ENCODE measurements at regions not wholly inside any gene's neighbourhood (a gene's known extent, or its start where the extent isn't known, plus 50 kb on each side); places are given as distances from the start of the nearest gene placed in this dataset.

GRCh38 chr12:92034083-92034482 lies 111.6 kb downstream of the BTG1 start:
- Histone ChIP-seq H4K20me1 (ENCODE audit: insufficient read depth, low read length) (no peaks in the 10 kb centered on the region), H3K4me3 (ENCODE audit: low read length) (peak overlapping the region; percentile 62; the same call in 1 of the 2 replicates), H2AFZ (ENCODE audit: low read depth, low read length) (no peak overlapping the region), H3K27me3 (ENCODE audit: low read depth, low read length) (no peaks in the 10 kb centered on the region), H3K79me2 (ENCODE audit: low read length) (peaks cover 35% of the 10 kb centered on the region), H3K36me3 (replicated peaks; ENCODE audit: low read depth, low read length) (peaks cover 12% of the 10 kb centered on the region), H3K4me2 (ENCODE audit: low read length) (peak overlapping the region; percentile 86), H3K4me1 (ENCODE audit: low read length) (peaks cover 92% of the 10 kb centered on the region), H3K27ac (ENCODE audit: low read length) (peak overlapping the region; percentile 91), H3K9me3 (ENCODE audit: insufficient read depth, low read length) (peaks cover 5% of the 10 kb centered on the region; the same call in 1 of the 2 replicates), H3K9ac (ENCODE audit: low read length) (peak overlapping the region; percentile 71)
- TF ChIP-seq, protein P1, sequence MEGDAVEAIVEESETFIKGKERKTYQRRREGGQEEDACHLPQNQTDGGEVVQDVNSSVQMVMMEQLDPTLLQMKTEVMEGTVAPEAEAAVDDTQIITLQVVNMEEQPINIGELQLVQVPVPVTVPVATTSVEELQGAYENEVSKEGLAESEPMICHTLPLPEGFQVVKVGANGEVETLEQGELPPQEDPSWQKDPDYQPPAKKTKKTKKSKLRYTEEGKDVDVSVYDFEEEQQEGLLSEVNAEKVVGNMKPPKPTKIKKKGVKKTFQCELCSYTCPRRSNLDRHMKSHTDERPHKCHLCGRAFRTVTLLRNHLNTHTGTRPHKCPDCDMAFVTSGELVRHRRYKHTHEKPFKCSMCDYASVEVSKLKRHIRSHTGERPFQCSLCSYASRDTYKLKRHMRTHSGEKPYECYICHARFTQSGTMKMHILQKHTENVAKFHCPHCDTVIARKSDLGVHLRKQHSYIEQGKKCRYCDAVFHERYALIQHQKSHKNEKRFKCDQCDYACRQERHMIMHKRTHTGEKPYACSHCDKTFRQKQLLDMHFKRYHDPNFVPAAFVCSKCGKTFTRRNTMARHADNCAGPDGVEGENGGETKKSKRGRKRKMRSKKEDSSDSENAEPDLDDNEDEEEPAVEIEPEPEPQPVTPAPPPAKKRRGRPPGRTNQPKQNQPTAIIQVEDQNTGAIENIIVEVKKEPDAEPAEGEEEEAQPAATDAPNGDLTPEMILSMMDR (IDR thresholded peaks at IDR 0.05; ENCODE audit: low read depth, low read length) = no peak
- no peak for TF ChIP-seq EZH2phosphoT487 (IDR thresholded peaks at IDR 0.05; ENCODE audit: low read depth)

DNA sequence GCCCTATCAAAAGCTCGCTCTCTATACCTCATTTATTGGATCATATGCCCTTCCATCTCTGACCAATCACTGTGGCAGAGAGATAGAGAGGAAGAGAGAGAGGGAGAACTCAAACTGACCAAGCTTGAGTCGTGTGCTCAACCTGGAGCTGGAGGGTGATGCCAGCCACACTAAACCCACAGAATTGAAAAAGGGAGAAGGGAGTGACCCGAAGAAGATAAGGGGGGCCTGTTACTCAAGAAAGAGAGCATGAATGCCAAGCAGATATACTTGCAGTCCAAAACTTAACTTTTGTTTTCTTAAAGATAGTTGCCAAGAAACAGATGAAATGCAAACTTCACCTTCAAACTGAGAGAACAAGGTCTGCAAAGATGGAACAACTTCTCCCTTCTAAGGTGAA lies 112.7 kb downstream of the BTG1 start:
- TF ChIP-seq, protein P1 (IDR thresholded peaks at IDR 0.05; ENCODE audit: low read depth, low read length) = no peak
- no peak for TF ChIP-seq EZH2phosphoT487 (IDR thresholded peaks at IDR 0.05; ENCODE audit: low read depth)
- Histone ChIP-seq H2AFZ (ENCODE audit: low read depth, low read length) (no peak overlapping the region), H3K79me2 (ENCODE audit: low read length) (peaks cover 35% of the 10 kb centered on the region), H3K9ac (ENCODE audit: low read length) (no peak overlapping the region), H3K27me3 (ENCODE audit: low read depth, low read length) (no peaks in the 10 kb centered on the region), H3K27ac (ENCODE audit: low read length) (no peak overlapping the region), H3K4me3 (ENCODE audit: low read length) (no peak overlapping the region), H3K4me1 (ENCODE audit: low read length) (peaks cover 84% of the 10 kb centered on the region), H4K20me1 (ENCODE audit: insufficient read depth, low read length) (no peaks in the 10 kb centered on the region), H3K4me2 (ENCODE audit: low read length) (no peak overlapping the region), H3K36me3 (replicated peaks; ENCODE audit: low read depth, low read length) (peaks cover 12% of the 10 kb centered on the region), H3K9me3 (ENCODE audit: insufficient read depth, low read length) (peaks cover 5% of the 10 kb centered on the region; the same call in 1 of the 2 replicates)

DNA sequence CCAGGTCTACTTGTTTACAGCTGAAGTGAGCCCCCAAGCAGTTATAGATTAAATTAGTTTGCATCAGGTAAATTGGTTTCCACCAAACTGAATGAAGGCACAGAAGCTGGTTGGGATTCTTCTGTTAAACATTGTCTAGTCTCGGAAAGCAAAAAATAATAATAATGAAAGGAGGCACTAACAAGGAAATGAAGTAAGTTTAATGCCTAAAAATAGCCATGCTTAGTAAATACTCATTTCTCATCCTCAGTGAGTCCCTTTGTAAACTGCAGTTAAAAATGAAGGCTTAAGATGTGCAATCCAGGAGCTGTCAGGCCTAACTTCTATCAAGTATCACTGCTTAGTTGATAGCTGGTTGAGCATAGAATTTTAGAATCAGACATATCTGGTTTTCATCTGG lies 113.5 kb downstream of the BTG1 start:
- no peak overlapping the region for H3K4me3 ChIP-seq (ENCODE audit: low read length)
- peaks cover 75% of the 10 kb centered on the region for H3K4me1 ChIP-seq (ENCODE audit: low read length)
- H3K27ac ChIP-seq (ENCODE audit: low read length) = no peak overlapping the region
- H2AFZ ChIP-seq (ENCODE audit: low read depth, low read length) = no peak overlapping the region
- H3K27me3 ChIP-seq (ENCODE audit: low read depth, low read length) = no peaks in the 10 kb centered on the region
- peaks cover 5% of the 10 kb centered on the region; the same call in 1 of the 2 replicates for H3K9me3 ChIP-seq (ENCODE audit: insufficient read depth, low read length)
- TF ChIP-seq, protein P1 (IDR thresholded peaks at IDR 0.05; ENCODE audit: low read depth, low read length) = no peak
- TF ChIP-seq EZH2phosphoT487 (IDR thresholded peaks at IDR 0.05; ENCODE audit: low read depth) = no peak
- H3K79me2 ChIP-seq (ENCODE audit: low read length) = peaks cover 30% of the 10 kb centered on the region
- peaks cover 12% of the 10 kb centered on the region for H3K36me3 ChIP-seq (replicated peaks; ENCODE audit: low read depth, low read length)
- H4K20me1 ChIP-seq (ENCODE audit: insufficient read depth, low read length) = no peaks in the 10 kb centered on the region
- H3K4me2 ChIP-seq (ENCODE audit: low read length) = 0 out of 2 replicates have a peak overlapping the region, but pooled peaks have one; percentile 3
- H3K9ac ChIP-seq (ENCODE audit: low read length) = no peak overlapping the region

- H3K36me3 ChIP-seq (replicated peaks; ENCODE audit: low read depth, low read length) = peaks cover 12% of the 10 kb centered on the region
- H3K27me3 ChIP-seq (ENCODE audit: low read depth, low read length) = no peaks in the 10 kb centered on the region
- peaks cover 5% of the 10 kb centered on the region; the same call in 1 of the 2 replicates for H3K9me3 ChIP-seq (ENCODE audit: insufficient read depth, low read length)
- peaks cover 16% of the 10 kb centered on the region; the same call in 1 of the 2 replicates for H3K79me2 ChIP-seq (ENCODE audit: low read length)
- H3K27ac ChIP-seq (ENCODE audit: low read length) = peak overlapping the region; percentile 37; the same call in 1 of the 2 replicates
- no peaks in the 10 kb centered on the region for H4K20me1 ChIP-seq (ENCODE audit: insufficient read depth, low read length)
- no peak overlapping the region for H3K4me3 ChIP-seq (ENCODE audit: low read length)
- peaks cover 60% of the 10 kb centered on the region for H3K4me1 ChIP-seq (ENCODE audit: low read length)
- H3K9ac ChIP-seq (ENCODE audit: low read length) = peak overlapping the region; percentile 22; the same call in 1 of the 2 replicates
- TF ChIP-seq, protein P1 (IDR thresholded peaks at IDR 0.05; ENCODE audit: low read depth, low read length) = no peak
- no peak for TF ChIP-seq EZH2phosphoT487 (IDR thresholded peaks at IDR 0.05; ENCODE audit: low read depth)
- H3K4me2 ChIP-seq (ENCODE audit: low read length) = peak overlapping the region; percentile 35
- H2AFZ ChIP-seq (ENCODE audit: low read depth, low read length) = no peak overlapping the region; the same call in 1 of the 2 replicates
Observed at GRCh38 chr12:92030618-92031017, 115.0 kb downstream of the BTG1 start.

Measured in OCI-LY3 (cell line).